GM13976 (cell line): ENCODE measurements at regions not wholly inside any gene's neighbourhood (a gene's known extent, or its start where the extent isn't known, plus 50 kb on each side); places are given as distances from the start of the nearest gene placed in this dataset.

Source experiments
- DNase-seq: peaks from one replicate; pipeline ENCODE4 v3.0.0; 2012; ENCODE audit warnings: low spot score
- CTCF ChIP-seq: IDR thresholded peaks from 2 replicates; pipeline ENCODE4 v1.5.1; 2012; ENCODE audit warnings: borderline replicate concordance, mild to moderate bottlenecking; ENCODE audit not compliant: insufficient read depth; ENCODE audit errors: extremely low read depth, missing control alignments, control extremely low read depth
- in situ Hi-C: fragments of 300-500 bp; cut with MboI; formaldehyde crosslinking; loops from one replicate; pipeline ENCODE4 v1.12.0; 2022; ENCODE audit warnings: low sequenced_read_pairs, mixed read lengths, inconsistent platforms; ENCODE audit not compliant: unreplicated experiment

- DNase-seq = no peak
- no peak for TF ChIP-seq CTCF
- in situ Hi-C loops = no loop called here
Measured at GRCh38 chr10:33396279-33396678, 61.8 kb upstream of the NRP1 start.

DNA sequence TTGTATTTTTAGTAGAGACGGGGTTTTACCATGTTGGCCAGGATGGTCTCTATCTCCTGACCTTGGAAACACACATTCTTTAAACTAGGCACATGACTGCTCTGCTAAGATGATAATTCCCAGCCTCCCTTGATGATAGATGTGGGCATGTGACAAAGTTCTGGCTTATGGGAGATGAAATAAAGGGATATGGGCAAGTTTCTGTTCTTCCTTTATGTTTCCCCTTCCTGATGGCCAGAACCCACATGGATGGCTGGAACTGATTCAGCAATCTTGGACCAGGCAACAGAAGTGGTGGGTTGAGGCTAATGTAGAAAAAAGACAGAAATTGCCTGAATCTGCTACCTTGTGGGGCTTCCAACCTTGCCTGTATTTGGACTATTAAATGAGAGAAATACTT is 60.7 kb upstream of the NRP1 start:
- in situ Hi-C loops = no loop called here
- TF ChIP-seq CTCF = no peak
- DNase-seq = no peak

DNA sequence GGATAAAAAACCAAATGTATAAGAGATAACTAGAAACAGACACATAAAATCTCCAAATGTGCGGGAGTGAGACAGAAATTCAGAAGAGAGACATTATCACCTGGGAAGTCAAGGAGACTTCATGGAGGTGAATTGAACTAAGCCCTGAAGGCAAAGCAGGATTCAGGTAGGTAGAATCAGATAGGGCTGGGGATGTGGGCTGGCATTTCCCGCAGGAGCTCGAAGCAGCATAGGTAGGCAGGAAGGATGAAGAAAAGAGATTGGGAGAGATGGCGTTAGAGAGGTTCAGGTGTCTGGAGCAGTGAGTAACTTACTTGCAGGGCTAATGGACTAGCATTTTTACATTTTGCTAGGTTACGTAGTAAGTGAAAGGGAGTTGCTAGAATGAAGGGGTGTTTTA is 58.2 kb upstream of the NRP1 start:
- DNase-seq = no peak
- no peak for TF ChIP-seq CTCF
- in situ Hi-C loops = no loop called here

DNA sequence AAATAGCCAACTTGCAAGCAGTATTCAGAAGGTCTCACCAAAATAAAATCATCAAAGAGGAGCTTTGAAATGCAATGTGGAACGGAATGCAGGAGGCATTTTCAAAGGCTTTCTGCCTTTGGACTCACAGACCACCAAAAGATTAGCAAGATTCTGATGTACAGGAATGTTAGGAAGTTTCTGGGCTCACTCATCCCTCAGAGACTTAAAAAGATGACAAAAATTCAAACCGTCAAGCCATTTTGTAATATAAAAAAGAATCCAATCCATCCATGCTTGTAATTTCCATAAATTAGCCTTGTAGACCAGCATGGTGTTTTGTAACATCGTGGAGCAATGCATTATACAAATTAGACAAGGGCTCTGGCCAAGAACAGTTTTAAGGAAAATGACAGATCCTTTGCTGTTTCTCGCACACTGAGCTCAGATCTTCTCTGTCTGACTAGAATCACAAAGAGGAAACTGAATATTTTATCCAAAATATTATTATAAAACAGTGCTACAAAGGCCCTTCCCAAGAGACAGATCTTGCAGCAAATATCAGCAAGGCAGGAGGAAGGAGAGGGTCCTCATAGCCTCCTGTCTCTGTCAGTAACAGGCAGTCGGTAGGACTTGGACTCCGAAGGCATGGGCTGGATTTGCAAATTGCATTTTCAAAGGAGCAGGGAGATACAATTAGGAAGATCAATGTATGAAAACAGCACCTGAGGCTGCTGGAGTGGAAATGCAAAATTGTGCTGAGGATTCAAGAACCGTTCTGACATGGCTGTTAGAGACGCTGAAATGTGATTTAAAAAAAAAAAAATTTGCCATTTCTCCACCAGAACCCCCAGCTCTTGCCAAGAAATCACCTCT is 57.4 kb upstream of the NRP1 start:
- DNase-seq = no peak
- in situ Hi-C loops = no loop called here
- TF ChIP-seq CTCF = no peak

- in situ Hi-C loops = no loop called here
- DNase-seq = no peak
- no peak for TF ChIP-seq CTCF
Measured at GRCh38 chr10:33390046-33390445, 55.6 kb upstream of the NRP1 start.

GRCh38 chr10:33388785-33389184 is 54.3 kb upstream of the NRP1 start:
- in situ Hi-C loops = no loop called here
- DNase-seq = no peak
- no peak for TF ChIP-seq CTCF

GRCh38 chr10:33388382-33388781 is 53.9 kb upstream of the NRP1 start:
- no peak for TF ChIP-seq CTCF
- in situ Hi-C loops = no loop called here
- DNase-seq = no peak
